H1 (cell line): ENCODE measurements at regions not wholly inside any gene's neighbourhood (a gene's known extent, or its start where the extent isn't known, plus 50 kb on each side); places are given as distances from the start of the nearest gene placed in this dataset.

Experiments used
- ASH2L ChIP-seq: fragments of 200-600, 300-600 bp; sonication (generic); IDR thresholded peaks from one replicate; pipeline ENCODE4 v1.7.1; 2017; ENCODE audit warnings: low read length
- KDM1A ChIP-seq: fragments of 200-600, 300-600 bp; sonication (generic); IDR thresholded peaks from 2 replicates; pipeline ENCODE4 v1.7.1; 2016; ENCODE audit warnings: mild to moderate bottlenecking, low read length, borderline replicate concordance
- NRF1 ChIP-seq: IDR thresholded peaks from 2 replicates; pipeline ENCODE4 v1.6.1; 2011; ENCODE audit warnings: mild to moderate bottlenecking, low read depth, low read length, improper control_type of control experiment
- POU5F1 ChIP-seq: IDR thresholded peaks from 2 replicates; pipeline ENCODE4 v1.6.1; 2011; ENCODE audit warnings: low read depth, mild to moderate bottlenecking, low read length, moderate library complexity

GRCh38 chr17:79535728-79536025 lies 75.2 kb downstream of the RBFOX3 start (continued):
- TF ChIP-seq ASH2L (no peak), POU5F1 (no peak), NRF1 (no peak), KDM1A (no peak)
- TF ChIP-seq, all 59 proteins: peak for 0
